Esophagus squamous epithelium (tissue), 5 donors: ENCODE measurements at regions not wholly inside any gene's neighbourhood (a gene's known extent, or its start where the extent isn't known, plus 50 kb on each side); places are given as distances from the start of the nearest gene placed in this dataset.

Experiments used
- DNase-seq: peaks from one replicate; lab custom pipeline; 2025; lab: John Stamatoyannopoulos, UW
- H3K27ac ChIP-seq, 4 donors: fragments of 200-600 bp; sonication (generic); one replicate each; pipeline ENCODE4 v1.5.1; 2016 to 2019; ENCODE audit warnings: mild to moderate bottlenecking in 1 of 4
- H3K27me3 ChIP-seq, 4 donors: fragments of 200-600 bp; sonication (generic); 1 replicate in 3 of 4; 2 replicates in 1 of 4; pipeline versions ENCODE4 v1.5.1 to v1.6.0; 2017 to 2021; ENCODE audit warnings: antibody characterized with exemption in 1 of 4
- H3K36me3 ChIP-seq, 3 donors: fragments of 200-600 bp; sonication (generic); one replicate each; pipeline ENCODE4 v1.5.1; 2016 to 2019
- H3K4me1 ChIP-seq, 3 donors: fragments of 200-600 bp; sonication (generic); one replicate each; pipeline ENCODE4 v1.5.1; 2017 to 2019
- H3K4me3 ChIP-seq, 4 donors: fragments of 200-600 bp; sonication (generic); 1 replicate in 3 of 4; 2 replicates in 1 of 4; pipeline ENCODE4 v1.5.1; 2016 to 2019; ENCODE audit warnings: mild to moderate bottlenecking in 2 of 4, moderate library complexity in 1 of 4
- H3K9me3 ChIP-seq, 3 donors: fragments of 200-600 bp; sonication (generic); one replicate each; pipeline ENCODE4 v1.5.1; 2016 to 2019
- CTCF ChIP-seq, 6 experiments: fragments of 450-650 bp in 4 of 6; fragments of 200-600 bp in 2 of 6; sonication (generic) in 2 of 6; IDR thresholded peaks; one replicate each; pipeline ENCODE4 v1.5.1; 2016 to 2019; ENCODE audit warnings: antibody characterized with exemption in 6 of 6, mild to moderate bottlenecking in 4 of 6, moderate library complexity in 4 of 6
- POLR2A ChIP-seq, 4 donors: fragments of 450-650 bp; IDR thresholded peaks; one replicate each; pipeline ENCODE4 v1.6.1; 2017; ENCODE audit warnings: antibody characterized with exemption in 4 of 4, mild to moderate bottlenecking in 4 of 4, moderate library complexity in 3 of 4
- WGBS, 2 donors: methylation state at CpG; one replicate each; pipeline ENCODE4 v1.1.5; 2018; 5-methylcytosine and 5-hydroxymethylcytosine counted together
- intact Hi-C: fragments of 100-400 bp; cut with DNase I; formaldehyde crosslinking; loops from one replicate; pipeline ENCODE4 v1.15.0; 2022
- donor health status: DM: yes; HTN: yes; CAD: no.

GRCh38 chr2:240201866-240202265 lies 61.4 kb upstream of the OTOS start:
- intact Hi-C loops: no loop called here

GRCh38 chr2:240202586-240202985 lies 62.1 kb upstream of the OTOS start:
- peaks cover 0 to 6% (median 0%) of the 10 kb centered on the region in 3 donors for H3K4me1 ChIP-seq
- peaks cover 0 to 7% (median 0%) of the 10 kb centered on the region in 3 donors for H3K9me3 ChIP-seq
- no peak overlapping the region for H3K4me3 ChIP-seq
- no peak overlapping the region for H3K27ac ChIP-seq
- intact Hi-C loops: no loop called here
- DNase-seq: no peak
- H3K27me3 ChIP-seq: peaks cover 0 to 61% (median 0%) of the 10 kb centered on the region in 4 donors
- TF ChIP-seq CTCF (IDR thresholded peaks at IDR 0.05) (no peak), POLR2A (IDR thresholded peaks at IDR 0.05) (no peak)
- no peaks in the 10 kb centered on the region for H3K36me3 ChIP-seq
- WGBS, 2 donors: 45 to 73% methylated on average over 3 to 4 of the region's 5 CpGs

More at GRCh38 chr2:240201866-240202265, 61.4 kb upstream of the OTOS start:
- no peak for TF ChIP-seq CTCF (IDR thresholded peaks at IDR 0.05)
- Histone ChIP-seq H3K9me3 (peaks cover 0 to 6% (median 0%) of the 10 kb centered on the region in 3 donors), H3K27ac (no peak overlapping the region), H3K4me3 (no peak overlapping the region), H3K4me1 (peaks cover 0 to 6% (median 0%) of the 10 kb centered on the region in 3 donors), H3K27me3 (peaks cover 0 to 67% (median 0%) of the 10 kb centered on the region in 4 donors), H3K36me3 (no peaks in the 10 kb centered on the region)
- 85 to 86% methylated on average over 9 of the region's 9 CpGs for WGBS, 2 donors
- DNase-seq: no peak

GRCh38 chr2:240203031-240203787 lies 62.8 kb upstream of the OTOS start:
- peaks cover 0 to 6% (median 0%) of the 10 kb centered on the region in 3 donors for H3K4me1 ChIP-seq
- no peak for TF ChIP-seq CTCF (IDR thresholded peaks at IDR 0.05)
- TF ChIP-seq POLR2A (IDR thresholded peaks at IDR 0.05): no peak
- WGBS, 2 donors: 57 to 66% methylated on average over 13 of the region's 13 CpGs
- no peaks in the 10 kb centered on the region for H3K36me3 ChIP-seq
- intact Hi-C loops: no loop called here
- no peak overlapping the region for H3K4me3 ChIP-seq
- no peak for DNase-seq
- no peak overlapping the region for H3K27ac ChIP-seq
- peaks cover 0 to 7% (median 0%) of the 10 kb centered on the region in 3 donors for H3K9me3 ChIP-seq
- H3K27me3 ChIP-seq: peaks cover 0 to 61% (median 0%) of the 10 kb centered on the region in 4 donors

GRCh38 chr2:240203788-240204270 lies 63.4 kb upstream of the OTOS start:
- H3K27me3 ChIP-seq: peaks cover 0 to 60% (median 0%) of the 10 kb centered on the region in 4 donors
- no peak for DNase-seq
- WGBS, 2 donors: 77 to 83% methylated on average over 8 to 9 of the region's 11 CpGs

More at GRCh38 chr2:240203788-240204270, 63.4 kb upstream of the OTOS start:
- H3K36me3 ChIP-seq: no peaks in the 10 kb centered on the region
- peaks cover 0 to 7% (median 0%) of the 10 kb centered on the region in 3 donors for H3K9me3 ChIP-seq
- TF ChIP-seq POLR2A (IDR thresholded peaks at IDR 0.05) (no peak), CTCF (IDR thresholded peaks at IDR 0.05) (no peak)
- H3K27ac ChIP-seq: no peak overlapping the region
- peaks cover 0 to 6% (median 0%) of the 10 kb centered on the region in 3 donors for H3K4me1 ChIP-seq
- H3K4me3 ChIP-seq: no peak overlapping the region
- intact Hi-C loops: no loop called here
